HG02798 (cell line): ENCODE measurements at regions not wholly inside any gene's neighbourhood (a gene's known extent, or its start where the extent isn't known, plus 50 kb on each side); places are given as distances from the start of the nearest gene placed in this dataset.

Source experiments
- ATAC-seq: cut with Tn5 transposase; IDR thresholded peaks from one replicate; pipeline ENCODE4 v1.9.1; 2021; ENCODE audit warnings: mild to moderate bottlenecking; ENCODE audit not compliant: unreplicated experiment, poor library complexity

- ATAC-seq: no peak
Measured at GRCh38 chr20:60345106-60345505, 386.9 kb downstream of the CDH26 start.

- ATAC-seq: no peak
Measured at GRCh38 chr20:60349418-60349817, 391.2 kb downstream of the CDH26 start.

GRCh38 chr20:60352017-60352416, 393.8 kb downstream of the CDH26 start:
- no peak for ATAC-seq

- ATAC-seq: no peak
Measured at GRCh38 chr20:60352596-60352995, 394.4 kb downstream of the CDH26 start.

GRCh38 chr20:60354024-60354580, 395.9 kb downstream of the CDH26 start:
- no peak for ATAC-seq

GRCh38 chr20:60358101-60358500, 399.9 kb downstream of the CDH26 start:
- ATAC-seq: no peak

- no peak for ATAC-seq
Measured at GRCh38 chr20:60359010-60359409, 400.8 kb downstream of the CDH26 start.

GRCh38 chr20:60361761-60362395, 403.7 kb downstream of the CDH26 start:
- no peak for ATAC-seq

- no peak for ATAC-seq
Measured at GRCh38 chr20:60362531-60362930, 404.3 kb downstream of the CDH26 start.

GRCh38 chr20:60363698-60364097, 405.5 kb downstream of the CDH26 start:
- ATAC-seq: no peak

- ATAC-seq: no peak
Measured at GRCh38 chr20:60365064-60365666, 406.9 kb downstream of the CDH26 start.

GRCh38 chr20:60365882-60366281, 407.7 kb downstream of the CDH26 start:
- ATAC-seq: no peak

GRCh38 chr20:60371384-60371783, 413.2 kb downstream of the CDH26 start:
- ATAC-seq: no peak

- ATAC-seq: no peak
Measured at GRCh38 chr20:60372275-60372674, 414.1 kb downstream of the CDH26 start.

GRCh38 chr20:60372822-60373221, 414.6 kb downstream of the CDH26 start:
- no peak for ATAC-seq

- no peak for ATAC-seq
Measured at GRCh38 chr20:60378620-60379019, 420.4 kb downstream of the CDH26 start.

- no peak for ATAC-seq
Measured at GRCh38 chr20:60381643-60382400, 423.6 kb downstream of the CDH26 start.

GRCh38 chr20:60389441-60389840, 431.2 kb downstream of the CDH26 start:
- no peak for ATAC-seq

GRCh38 chr20:60389882-60390281, 431.7 kb downstream of the CDH26 start:
- no peak for ATAC-seq

- ATAC-seq: no peak
Measured at GRCh38 chr20:60395991-60396390, 437.8 kb downstream of the CDH26 start.

- ATAC-seq: no peak
Measured at GRCh38 chr20:60400567-60400966, 442.3 kb downstream of the CDH26 start.
